Stomach (tissue), 8 donors: ENCODE measurements at regions not wholly inside any gene's neighbourhood (a gene's known extent, or its start where the extent isn't known, plus 50 kb on each side); places are given as distances from the start of the nearest gene placed in this dataset.
"Not testable (repeated sequence)": the region's sequence is repeated elsewhere in the genome, so short reads cannot be mapped to it uniquely, and the experiment has no call there.

Experiments
- DNase-seq, 2 donors: peaks; one replicate each; pipeline versions ENCODE4 v3.0.0 to v3.0.0-alpha.2; 2013 to 2019
- H3K27ac ChIP-seq, 5 donors: fragments of 200-600 bp in 4 of 5; sonication (generic) in 4 of 5; one replicate each; pipeline ENCODE4 v1.5.1; 2013 to 2019; ENCODE audit warnings: mild to moderate bottlenecking in 1 of 5, moderate library complexity in 1 of 5
- H3K27me3 ChIP-seq, 3 donors: fragments of 200-600 bp; sonication (generic); one replicate each; pipeline ENCODE4 v1.5.1; 2017 to 2019; ENCODE audit warnings: mixed run types in 1 of 3
- H3K36me3 ChIP-seq, 4 donors: fragments of 200-600 bp; sonication (generic); 1 replicate in 3 of 4; 2 replicates in 1 of 4; pipeline ENCODE4 v1.5.1; 2016 to 2019
- H3K4me1 ChIP-seq, 4 donors: fragments of 200-600 bp; sonication (generic); one replicate each; pipeline ENCODE4 v1.5.1; 2016 to 2019
- H3K4me3 ChIP-seq, 4 donors: fragments of 200-600 bp; sonication (generic) in 3 of 4; one replicate each; pipeline ENCODE4 v1.5.1; 2016 to 2019; ENCODE audit warnings: mild to moderate bottlenecking in 1 of 4
- H3K9me3 ChIP-seq, 4 donors: fragments of 200-600 bp; sonication (generic); one replicate each; pipeline ENCODE4 v1.5.1; 2016 to 2019
- EP300 ChIP-seq: sonication (generic); formaldehyde crosslinking; IDR thresholded peaks from one replicate; pipeline ENCODE4 v1.6.1; 2017; ENCODE audit warnings: antibody characterized with exemption
- POLR2A ChIP-seq, 4 donors: fragments of 450-650 bp; IDR thresholded peaks; one replicate each; pipeline ENCODE4 v1.6.1; 2016; ENCODE audit warnings: antibody characterized with exemption in 4 of 4, control low read depth in 2 of 4, mild to moderate bottlenecking in 1 of 4, moderate library complexity in 1 of 4
- POLR2AphosphoS5 ChIP-seq, 3 donors: sonication (generic); formaldehyde crosslinking; IDR thresholded peaks; one replicate each; pipeline ENCODE4 v1.6.1; 2016; ENCODE audit warnings: antibody characterized with exemption in 3 of 3
- WGBS, 5 donors: extraction: QIAGEN DNeasy Blood & Tissue Kit in 3 of 5; methylation state at CpG; one replicate each; pipeline versions ENCODE4 v1.1.5 to v1.1.7; 2013 to 2018; 5-methylcytosine and 5-hydroxymethylcytosine counted together
- intact Hi-C: fragments of 100-400 bp; cut with DNase I; formaldehyde crosslinking; loops from one replicate; pipeline ENCODE4 v1.15.1; 2023; ENCODE audit warnings: low total_unique reads
- TF ChIP-seq, protein P1 (sequence below), 7 experiments: fragments of 450-650 bp in 4 of 7; fragments of 200-600 bp in 3 of 7; sonication (generic) in 3 of 7; IDR thresholded peaks; one replicate each; pipeline ENCODE4 v1.5.1; 2016 to 2019; ENCODE audit warnings: antibody characterized with exemption in 7 of 7, control low read depth in 2 of 7, mild to moderate bottlenecking in 1 of 7
- donor health status: healthy with polysubstance abuse.
- donor health status: Bipolar disorder and iron deficiency.
- donor health status: healthy.

DNA sequence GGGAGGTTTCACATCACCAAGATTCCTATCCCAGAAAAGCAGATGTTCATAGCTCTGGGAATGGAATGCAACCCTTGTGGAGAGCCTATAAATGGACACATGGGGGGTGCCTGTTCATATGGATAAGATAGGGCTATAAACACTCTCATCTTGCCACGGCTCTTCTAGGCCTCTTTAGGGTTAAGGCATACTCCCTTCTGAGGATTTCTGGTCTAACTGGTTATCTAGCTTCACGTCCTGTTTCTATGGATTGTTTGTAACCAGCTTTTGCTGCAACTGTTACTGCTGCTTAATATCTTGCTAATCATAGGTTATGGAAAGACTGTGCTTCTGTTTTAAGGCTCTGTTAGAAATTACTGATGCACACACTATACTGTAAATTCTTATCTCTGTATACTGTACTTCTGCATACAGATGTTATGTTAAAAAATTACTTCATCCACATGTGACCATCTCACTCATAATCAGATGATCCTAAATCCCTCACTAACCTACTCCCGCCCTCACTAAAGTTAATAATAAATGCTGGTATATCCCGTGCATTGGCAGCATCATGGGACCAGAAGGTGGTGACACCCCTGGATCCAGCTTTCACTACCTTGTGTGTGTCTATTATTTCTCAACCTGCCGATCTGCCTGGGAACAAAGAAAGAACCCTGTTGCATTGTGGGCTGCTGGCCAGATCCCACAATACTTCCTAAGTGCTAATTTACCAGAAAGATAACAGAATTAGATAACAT lies 68.7 kb downstream of the PRKAB2 start:
- H3K9me3 ChIP-seq, intact Hi-C loops, H3K36me3 ChIP-seq, H3K4me1 ChIP-seq, H3K27ac ChIP-seq, H3K4me3 ChIP-seq: not testable (repeated sequence)
- 28 to 42% (median 38%) methylated on average over 5 of the region's 5 CpGs for WGBS, 5 donors
- peak in 1 of 2 donors; percentile 64 for DNase-seq
- H3K27me3 ChIP-seq, result peaks cover 0 to 25% (median 0%) of the 10 kb centered on the region in 3 donors

DNA sequence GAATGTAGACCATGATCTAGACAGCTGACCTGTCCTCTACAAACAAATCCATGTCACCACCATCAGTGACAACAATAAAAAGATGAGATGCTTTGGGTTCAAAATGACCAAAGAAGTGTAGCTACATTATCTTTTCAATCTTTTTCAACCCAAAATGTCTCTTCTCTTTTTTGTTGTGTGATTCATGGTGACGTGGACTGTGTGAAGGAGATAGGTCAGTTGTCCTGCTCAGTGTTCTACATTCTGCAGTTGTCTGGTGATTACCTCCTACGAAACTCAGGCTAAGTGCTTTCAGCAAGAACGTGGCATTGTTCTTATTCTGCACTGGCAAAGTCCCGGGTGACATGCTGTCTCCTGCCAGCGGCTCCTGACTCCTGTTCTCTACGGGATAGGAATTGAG lies 73.1 kb downstream of the PRKAB2 start:
- WGBS, 5 donors, result 69 to 82% (median 79%) methylated on average over 6 of the region's 6 CpGs
- H3K9me3 ChIP-seq, result no peaks in the 10 kb centered on the region
- intact Hi-C loops, result no loop called here
- TF ChIP-seq, protein P1, sequence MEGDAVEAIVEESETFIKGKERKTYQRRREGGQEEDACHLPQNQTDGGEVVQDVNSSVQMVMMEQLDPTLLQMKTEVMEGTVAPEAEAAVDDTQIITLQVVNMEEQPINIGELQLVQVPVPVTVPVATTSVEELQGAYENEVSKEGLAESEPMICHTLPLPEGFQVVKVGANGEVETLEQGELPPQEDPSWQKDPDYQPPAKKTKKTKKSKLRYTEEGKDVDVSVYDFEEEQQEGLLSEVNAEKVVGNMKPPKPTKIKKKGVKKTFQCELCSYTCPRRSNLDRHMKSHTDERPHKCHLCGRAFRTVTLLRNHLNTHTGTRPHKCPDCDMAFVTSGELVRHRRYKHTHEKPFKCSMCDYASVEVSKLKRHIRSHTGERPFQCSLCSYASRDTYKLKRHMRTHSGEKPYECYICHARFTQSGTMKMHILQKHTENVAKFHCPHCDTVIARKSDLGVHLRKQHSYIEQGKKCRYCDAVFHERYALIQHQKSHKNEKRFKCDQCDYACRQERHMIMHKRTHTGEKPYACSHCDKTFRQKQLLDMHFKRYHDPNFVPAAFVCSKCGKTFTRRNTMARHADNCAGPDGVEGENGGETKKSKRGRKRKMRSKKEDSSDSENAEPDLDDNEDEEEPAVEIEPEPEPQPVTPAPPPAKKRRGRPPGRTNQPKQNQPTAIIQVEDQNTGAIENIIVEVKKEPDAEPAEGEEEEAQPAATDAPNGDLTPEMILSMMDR (IDR thresholded peaks at IDR 0.05), result no peak
- no peak for TF ChIP-seq POLR2AphosphoS5 (IDR thresholded peaks at IDR 0.05)
- no peak for TF ChIP-seq EP300
- TF ChIP-seq POLR2A (IDR thresholded peaks at IDR 0.05), result no peak
- no peak overlapping the region for H3K27ac ChIP-seq
- H3K36me3 ChIP-seq, result no peaks in the 10 kb centered on the region
- no peaks in the 10 kb centered on the region for H3K4me1 ChIP-seq
- no peak overlapping the region for H3K4me3 ChIP-seq
- no peak for DNase-seq
- no peaks in the 10 kb centered on the region for H3K27me3 ChIP-seq

DNA sequence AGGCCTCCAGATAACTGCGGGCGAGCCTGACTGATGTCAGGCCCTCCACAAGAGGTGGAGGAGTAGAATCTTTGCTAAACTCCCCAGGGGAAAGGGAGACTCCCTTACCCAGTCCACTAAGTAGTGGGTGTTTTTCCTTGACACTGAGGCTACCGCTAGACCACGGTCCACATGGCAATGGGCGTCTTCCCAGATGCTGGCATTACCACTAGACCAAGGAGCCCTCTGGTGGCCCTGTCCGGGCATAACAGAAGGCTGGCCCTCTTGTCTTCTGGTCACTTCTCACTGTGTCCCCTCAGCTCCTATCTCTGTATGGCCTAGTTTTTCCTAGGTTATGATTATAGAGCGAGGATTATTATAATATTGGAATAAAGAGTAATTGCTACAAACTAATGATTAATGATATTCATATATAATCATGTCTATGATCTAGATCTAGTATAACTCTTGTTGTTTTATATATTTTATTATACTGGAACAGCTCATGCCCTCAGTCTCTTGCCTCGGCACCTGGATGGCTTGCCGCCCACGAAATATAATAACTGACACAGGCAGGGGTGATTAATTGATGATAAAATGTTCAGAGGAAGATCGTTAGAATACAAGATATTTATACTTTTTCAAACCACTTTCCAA lies 73.8 kb downstream of the PRKAB2 start:
- H3K36me3 ChIP-seq, intact Hi-C loops, H3K4me1 ChIP-seq, H3K9me3 ChIP-seq, H3K27ac ChIP-seq, H3K4me3 ChIP-seq, H3K27me3 ChIP-seq: not testable (repeated sequence)
- TF ChIP-seq, protein P1 (IDR thresholded peaks at IDR 0.05), result peak in 4 of 7 experiments; percentile 17 to 44 (median 26)
- 56 to 77% (median 70%) methylated on average over 11 of the region's 11 CpGs for WGBS, 5 donors
- DNase-seq, result peak in 1 of 2 donors; percentile 70

DNA sequence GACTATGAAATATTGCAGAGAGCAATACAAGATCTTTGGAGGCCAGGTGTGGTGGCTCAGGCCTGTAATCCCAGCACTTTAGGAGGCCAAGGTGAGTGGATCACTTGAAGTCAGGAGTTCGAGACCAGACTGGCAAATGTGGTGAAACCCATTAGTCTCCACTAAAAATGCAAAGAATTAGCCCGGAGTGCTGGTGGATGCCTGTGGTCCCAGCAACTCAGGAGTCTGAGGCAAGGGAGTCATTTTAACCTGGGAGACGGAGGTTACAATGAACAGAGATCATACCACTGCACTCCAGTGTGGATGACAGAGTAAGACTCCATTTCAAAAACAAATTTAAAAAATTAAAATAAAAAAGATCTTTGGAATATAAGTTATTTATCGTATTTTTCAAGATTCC lies 76.6 kb downstream of the PRKAB2 start:
- intact Hi-C loops, result no loop called here
- TF ChIP-seq POLR2AphosphoS5 (IDR thresholded peaks at IDR 0.05) (no peak), EP300 (no peak), POLR2A (IDR thresholded peaks at IDR 0.05) (no peak)
- TF ChIP-seq, protein P1 (IDR thresholded peaks at IDR 0.05), result no peak
- Histone ChIP-seq H3K36me3 (no peaks in the 10 kb centered on the region), H3K4me3 (no peak overlapping the region), H3K4me1 (no peaks in the 10 kb centered on the region), H3K9me3 (no peaks in the 10 kb centered on the region), H3K27ac (no peak overlapping the region), H3K27me3 (no peaks in the 10 kb centered on the region)
- no peak for DNase-seq
- WGBS, 5 donors, result 86 to 90% (median 89%) methylated on average over 4 of the region's 4 CpGs

DNA sequence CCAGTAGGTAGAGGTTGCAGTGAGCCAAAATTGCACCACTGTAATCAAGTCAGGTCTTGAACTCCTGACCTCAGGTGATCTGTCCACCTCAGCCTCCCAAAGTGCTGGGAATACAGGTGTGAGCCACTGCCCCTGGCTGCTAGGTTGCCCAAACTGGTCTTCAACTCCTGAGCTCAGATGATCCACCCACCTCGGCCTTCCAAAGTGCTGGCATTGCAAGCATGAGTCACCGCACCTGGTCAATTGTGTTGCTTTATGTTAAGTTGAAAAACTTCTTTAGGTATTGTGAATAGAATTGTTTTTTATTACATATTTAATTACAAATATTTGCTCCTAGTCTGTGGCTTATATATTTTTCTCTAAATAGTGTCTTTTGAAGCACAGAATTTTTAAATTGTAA lies 80.5 kb downstream of the PRKAB2 start:
- Histone ChIP-seq H3K4me3 (no peak overlapping the region), H3K27ac (no peak overlapping the region), H3K9me3 (peaks cover 0 to 14% (median 4%) of the 10 kb centered on the region in 4 donors), H3K36me3 (no peaks in the 10 kb centered on the region), H3K4me1 (no peaks in the 10 kb centered on the region), H3K27me3 (no peaks in the 10 kb centered on the region)
- no peak for DNase-seq
- TF ChIP-seq POLR2A (IDR thresholded peaks at IDR 0.05), result no peak
- TF ChIP-seq POLR2AphosphoS5 (IDR thresholded peaks at IDR 0.05), result no peak
- no peak for TF ChIP-seq EP300
- TF ChIP-seq, protein P1 (IDR thresholded peaks at IDR 0.05), result no peak
- intact Hi-C loops, result no loop called here
- 60 to 77% (median 69%) methylated on average over 2 of the region's 2 CpGs for WGBS, 5 donors
